Retinal pigment epithelial cell (primary cell): ENCODE measurements at regions not wholly inside any gene's neighbourhood (a gene's known extent, or its start where the extent isn't known, plus 50 kb on each side); places are given as distances from the start of the nearest gene placed in this dataset.

ENCODE experiments used
- DNase-seq: peaks from one replicate; pipeline ENCODE4 v3.0.0-alpha.2; 2010; ENCODE audit warnings: low read depth
- H3K4me3 ChIP-seq: 2 replicates; pipeline ENCODE4 v1.5.1; 2011; ENCODE audit warnings: mild to moderate bottlenecking, low read length, control low read depth, moderate library complexity
- TF ChIP-seq, protein P1 (sequence below): conservative IDR thresholded peaks from 2 replicates; pipeline ENCODE4 v1.5.1; 2011; ENCODE audit warnings: low read depth, low read length, control low read depth, inconsistent platforms

DNA sequence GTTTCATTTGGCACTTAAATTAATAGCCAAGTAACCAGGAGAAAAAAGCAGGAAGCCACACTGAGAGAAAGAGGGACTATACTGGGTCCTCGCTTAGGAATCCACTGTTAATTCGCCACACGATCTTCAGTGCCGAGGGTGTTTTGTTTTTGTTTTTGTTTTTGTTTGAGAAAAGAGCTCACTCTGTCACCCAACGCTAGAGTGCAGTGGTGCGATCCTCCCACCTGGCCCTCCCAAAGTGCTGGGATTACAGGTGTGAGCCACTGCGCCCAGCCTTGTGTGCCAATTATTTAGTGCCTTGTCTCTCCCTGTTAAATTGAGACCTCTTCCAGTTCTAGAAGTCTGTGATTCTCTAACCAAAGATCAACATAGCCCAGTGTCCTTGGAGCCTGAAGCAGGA, 53.8 kb upstream of the TPM1 start:
- TF ChIP-seq, protein P1, sequence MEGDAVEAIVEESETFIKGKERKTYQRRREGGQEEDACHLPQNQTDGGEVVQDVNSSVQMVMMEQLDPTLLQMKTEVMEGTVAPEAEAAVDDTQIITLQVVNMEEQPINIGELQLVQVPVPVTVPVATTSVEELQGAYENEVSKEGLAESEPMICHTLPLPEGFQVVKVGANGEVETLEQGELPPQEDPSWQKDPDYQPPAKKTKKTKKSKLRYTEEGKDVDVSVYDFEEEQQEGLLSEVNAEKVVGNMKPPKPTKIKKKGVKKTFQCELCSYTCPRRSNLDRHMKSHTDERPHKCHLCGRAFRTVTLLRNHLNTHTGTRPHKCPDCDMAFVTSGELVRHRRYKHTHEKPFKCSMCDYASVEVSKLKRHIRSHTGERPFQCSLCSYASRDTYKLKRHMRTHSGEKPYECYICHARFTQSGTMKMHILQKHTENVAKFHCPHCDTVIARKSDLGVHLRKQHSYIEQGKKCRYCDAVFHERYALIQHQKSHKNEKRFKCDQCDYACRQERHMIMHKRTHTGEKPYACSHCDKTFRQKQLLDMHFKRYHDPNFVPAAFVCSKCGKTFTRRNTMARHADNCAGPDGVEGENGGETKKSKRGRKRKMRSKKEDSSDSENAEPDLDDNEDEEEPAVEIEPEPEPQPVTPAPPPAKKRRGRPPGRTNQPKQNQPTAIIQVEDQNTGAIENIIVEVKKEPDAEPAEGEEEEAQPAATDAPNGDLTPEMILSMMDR: no peak
- no peak for DNase-seq

DNA sequence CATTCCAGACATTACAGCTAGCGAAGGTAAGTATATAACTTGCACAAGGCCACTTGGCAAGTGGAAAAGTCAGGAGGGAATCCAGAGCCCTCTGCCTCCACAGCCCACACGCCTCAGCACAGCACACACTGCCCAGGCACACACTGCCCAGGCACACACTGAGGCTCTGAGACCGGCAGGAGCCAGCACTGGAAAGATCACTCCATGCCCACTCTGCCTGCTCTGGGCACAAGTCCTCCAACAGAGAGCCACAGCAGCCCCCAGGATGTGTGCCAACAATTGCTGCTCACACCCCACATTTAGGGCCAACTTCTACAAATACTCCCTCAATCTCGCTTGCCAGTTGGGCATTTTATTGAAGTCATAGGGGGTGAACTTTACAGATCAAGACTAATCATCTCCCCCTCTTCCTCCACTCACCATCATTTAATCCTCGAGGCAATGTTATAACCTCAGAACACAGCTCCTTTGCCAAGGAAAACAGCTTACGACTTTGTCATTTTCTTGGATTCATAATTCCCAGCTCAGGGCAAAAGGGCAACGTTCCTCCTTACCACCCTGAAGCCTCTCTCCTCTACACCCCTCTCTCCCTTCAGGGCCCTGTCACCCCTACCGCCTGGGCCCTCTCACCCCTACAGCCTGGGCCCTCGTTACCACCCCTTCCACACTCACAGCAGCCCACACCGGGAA, 53.0 kb upstream of the TPM1 start:
- DNase-seq: peak; percentile 82
- no peak overlapping the region for H3K4me3 ChIP-seq
- TF ChIP-seq, protein P1: no peak

More for the DNA sequence above, 53.8 kb upstream of the TPM1 start:
- no peak overlapping the region for H3K4me3 ChIP-seq

DNA sequence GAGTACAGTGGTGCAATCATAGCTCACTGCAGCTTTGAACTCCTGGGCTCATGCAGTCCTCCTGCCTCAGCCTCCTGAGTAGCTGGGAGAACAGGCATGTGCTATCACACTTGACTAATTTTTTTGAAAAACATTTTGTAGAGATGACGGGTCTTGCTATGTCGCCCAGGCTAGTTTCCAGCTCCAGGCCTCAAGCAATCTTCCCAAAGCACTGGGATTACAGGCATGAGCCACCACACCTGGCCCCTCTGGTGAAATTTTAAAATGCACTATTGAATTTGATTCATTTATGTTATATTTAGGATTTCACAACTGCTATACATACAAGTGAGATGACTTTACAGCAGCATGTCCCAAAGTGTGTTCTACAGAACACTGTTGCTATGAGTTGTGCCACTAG, 50.8 kb upstream of the TPM1 start:
- no peak overlapping the region for H3K4me3 ChIP-seq
- TF ChIP-seq, protein P1: no peak
- no peak for DNase-seq

GRCh38 chr15:62992302-62992701, 50.2 kb upstream of the TPM1 start:
- TF ChIP-seq, protein P1: no peak
- H3K4me3 ChIP-seq: no peak overlapping the region
- DNase-seq: no peak
